Activated T-cell treated with anti-CD3 and anti-CD28 coated beads, Interleukin-2, amount 50 U/mL, for 1 hour (primary cell): ENCODE measurements at regions not wholly inside any gene's neighbourhood (a gene's known extent, or its start where the extent isn't known, plus 50 kb on each side); places are given as distances from the start of the nearest gene placed in this dataset.
A peak's percentile ranks its signal among the peaks of the same experiment; 100 is the strongest.
"Not testable (repeated sequence)": the region's sequence is repeated elsewhere in the genome, so short reads cannot be mapped to it uniquely, and the experiment has no call there.

Source experiments
- DNase-seq: peaks from one replicate; pipeline ENCODE4 v3.0.0-alpha.2; 2020

GRCh38 chr15:30195355-30196008 lies 60.6 kb downstream of the GOLGA8T start:
- DNase-seq: peak; percentile 32

GRCh38 chr15:30196009-30196375 lies 61.1 kb downstream of the GOLGA8T start:
- peak; percentile 59 for DNase-seq

- not testable (repeated sequence) for DNase-seq
These were observed 61.9 kb downstream of the GOLGA8T start for GRCh38 chr15:30196769-30197168.

- DNase-seq: not testable (repeated sequence)
These were observed 66.7 kb downstream of the GOLGA8T start for GRCh38 chr15:30201517-30201916.

- DNase-seq: not testable (repeated sequence)
These were observed 78.9 kb downstream of the GOLGA8T start for GRCh38 chr15:30213733-30214132.

DNA sequence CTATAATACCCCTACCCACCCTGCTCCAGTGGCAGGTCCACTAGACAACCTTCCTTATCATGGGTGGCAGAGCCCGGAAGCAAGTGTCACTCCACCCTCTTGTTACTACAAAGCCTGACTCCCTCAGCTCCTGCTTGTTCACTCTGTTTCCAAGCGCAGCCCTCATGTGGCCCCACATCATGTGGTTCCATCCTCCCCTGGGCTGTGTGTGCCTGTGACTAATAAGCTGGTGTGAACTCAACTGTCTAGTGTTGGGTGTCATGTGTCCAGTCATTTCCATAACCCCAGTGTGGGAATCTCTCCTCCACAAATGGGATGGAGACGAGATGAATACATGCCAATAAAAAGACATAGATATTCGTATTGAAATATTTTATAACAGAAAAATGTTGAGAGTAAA lies 87.0 kb downstream of the GOLGA8T start:
- DNase-seq: not testable (repeated sequence)

DNA sequence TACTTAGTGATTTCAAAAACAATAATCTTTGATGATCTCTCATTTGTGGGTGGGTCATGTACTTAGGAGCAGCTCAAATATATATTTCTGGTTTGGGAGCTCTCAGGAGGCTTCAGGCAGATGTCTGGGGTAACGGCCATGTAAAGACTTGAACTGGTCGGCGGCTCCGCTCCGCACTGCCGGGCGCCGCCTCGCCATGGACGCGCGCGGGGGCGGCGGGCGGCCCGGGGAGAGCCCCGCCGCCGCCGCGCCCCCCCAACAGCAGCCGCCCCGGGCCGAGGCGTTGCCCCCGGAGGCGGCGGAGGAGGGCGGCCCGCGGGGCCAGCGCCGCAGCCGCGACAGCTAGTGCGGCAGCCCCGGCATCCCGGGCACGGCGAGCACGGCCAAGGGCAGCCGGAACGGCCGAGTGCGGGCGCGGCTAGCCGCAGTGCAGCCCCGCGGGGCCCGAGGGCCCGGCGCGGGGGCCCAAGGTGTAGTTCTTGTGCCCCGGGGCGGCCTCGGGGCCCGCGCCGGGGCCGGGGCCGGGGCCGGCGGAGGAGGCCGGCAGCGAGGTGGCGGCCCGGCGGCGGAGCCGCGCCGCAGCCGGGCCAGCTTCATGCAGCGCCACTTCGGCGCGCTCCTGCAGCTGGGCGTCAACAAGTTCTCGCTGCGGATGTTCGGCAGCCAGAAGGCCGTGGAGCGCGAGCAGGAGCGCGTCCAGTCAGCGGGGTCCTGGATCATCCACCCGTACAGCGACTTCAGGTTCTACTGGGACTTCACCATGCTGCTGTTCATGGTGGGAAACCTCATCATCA lies 88.1 kb downstream of the GOLGA8T start:
- not testable (repeated sequence) for DNase-seq

DNA sequence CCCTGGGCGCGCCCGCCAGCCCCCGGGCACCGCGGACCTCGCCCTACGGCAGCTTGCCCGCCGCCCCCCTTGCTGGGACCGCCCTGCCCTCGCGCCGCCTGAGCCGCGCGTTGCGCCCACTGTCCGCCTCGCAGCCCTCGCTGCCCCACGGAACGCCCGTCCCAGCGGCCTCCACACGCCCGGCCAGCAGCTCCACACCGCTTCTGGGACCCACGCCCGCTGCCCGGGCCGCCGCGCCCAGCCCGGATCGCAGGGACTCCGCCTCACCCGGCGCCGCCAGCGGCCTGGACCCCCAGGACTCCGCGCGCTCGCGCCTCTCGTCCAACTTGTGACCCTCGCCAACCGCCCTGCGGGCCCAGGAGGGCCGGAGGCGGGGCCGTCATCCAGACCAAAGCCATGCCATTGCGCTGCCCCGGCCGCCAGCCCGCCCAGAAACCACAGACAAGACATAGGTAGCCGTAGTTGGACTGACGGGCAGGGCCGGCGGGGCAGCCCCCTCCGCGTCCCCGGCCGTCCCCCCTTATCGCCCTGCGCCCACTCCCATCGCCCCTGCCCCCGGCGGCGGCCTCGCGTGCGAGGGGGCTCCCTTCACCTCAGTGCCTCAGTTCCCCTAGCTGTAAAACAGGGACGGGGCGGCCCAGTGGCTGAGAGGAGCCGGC lies 90.5 kb downstream of the GOLGA8T start:
- not testable (repeated sequence) for DNase-seq

GRCh38 chr15:30261432-30262141 lies 126.7 kb downstream of the GOLGA8T start:
- not testable (repeated sequence) for DNase-seq

DNA sequence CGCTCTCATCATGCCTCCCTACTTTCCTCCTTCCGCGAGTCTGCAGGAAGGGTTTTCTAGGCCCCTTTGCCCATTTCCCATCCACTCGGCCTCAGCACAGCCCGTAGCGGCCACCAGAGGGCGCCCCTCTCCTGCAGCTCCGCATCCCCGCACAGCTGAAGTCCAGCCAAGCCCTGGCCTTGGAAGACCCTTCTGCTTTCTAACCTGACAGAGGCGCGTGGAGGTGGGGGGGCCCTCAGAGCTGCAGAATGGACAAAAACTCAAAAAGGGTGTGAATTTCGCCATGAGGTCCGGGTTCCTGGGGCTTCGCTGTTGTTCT lies 127.2 kb downstream of the GOLGA8T start:
- DNase-seq: not testable (repeated sequence)

GRCh38 chr15:30264000-30264399 lies 129.1 kb downstream of the GOLGA8T start:
- not testable (repeated sequence) for DNase-seq

- DNase-seq: not testable (repeated sequence)
These were observed 98.0 kb downstream of the CHRFAM7A start for GRCh38 chr15:30295150-30295844.

- DNase-seq: not testable (repeated sequence)
These were observed 89.4 kb downstream of the CHRFAM7A start for GRCh38 chr15:30303968-30304367.
